ENCODE measurements at regions not wholly inside any gene's neighbourhood (a gene's known extent, or its start where the extent isn't known, plus 50 kb on each side); places are given as distances from the start of the nearest gene placed in this dataset.

DNA sequence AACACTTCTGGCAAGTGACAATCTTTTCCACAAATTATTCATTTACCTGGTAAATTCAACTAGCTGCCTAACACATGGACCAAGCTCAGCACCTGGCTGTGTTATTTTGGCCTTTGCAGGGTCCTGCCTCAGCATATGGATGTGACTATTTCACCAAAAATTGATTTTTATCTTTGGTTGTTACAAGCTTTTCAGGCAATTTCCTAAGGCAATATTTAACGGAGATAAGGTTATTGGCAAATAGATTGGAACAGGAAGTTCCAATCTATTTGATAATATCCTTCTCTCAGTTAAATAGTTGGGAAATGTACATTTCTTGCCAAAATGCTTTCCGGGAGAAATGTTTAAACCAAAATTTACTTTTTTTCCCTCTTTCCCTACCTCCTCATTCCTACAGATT is 415.2 kb upstream of the SMARCA2 start:
- Mint-ChIP-seq H3K36me3 (no peaks in the 10 kb centered on the region), H3K4me1 (no peaks in the 10 kb centered on the region), H3K27me3 (peaks cover 2 to 28% (median 10%) of the 10 kb centered on the region in 5 donors), H3K9me3 (peaks cover 0 to 10% (median 0%) of the 10 kb centered on the region in 9 donors), H3K4me3 (no peak overlapping the region), H3K27ac (no peak overlapping the region)
- ATAC-seq (no peak), DNase-seq (no peak)
- POLR2A ChIA-PET, result no interaction called here

GRCh38 chr9:1604942-1605560 is 410.1 kb upstream of the SMARCA2 start:
- DNase-seq (no peak), ATAC-seq (no peak)
- H3K9me3 Mint-ChIP-seq, result peaks cover 0 to 12% (median 0%) of the 10 kb centered on the region in 9 donors
- H3K27ac Mint-ChIP-seq, result no peak overlapping the region
- H3K4me1 Mint-ChIP-seq, result no peaks in the 10 kb centered on the region
- H3K27me3 Mint-ChIP-seq, result peaks cover 3 to 26% (median 11%) of the 10 kb centered on the region in 5 donors
- POLR2A ChIA-PET, result no interaction called here
- no peaks in the 10 kb centered on the region for H3K36me3 Mint-ChIP-seq
- H3K4me3 Mint-ChIP-seq, result no peak overlapping the region

DNA sequence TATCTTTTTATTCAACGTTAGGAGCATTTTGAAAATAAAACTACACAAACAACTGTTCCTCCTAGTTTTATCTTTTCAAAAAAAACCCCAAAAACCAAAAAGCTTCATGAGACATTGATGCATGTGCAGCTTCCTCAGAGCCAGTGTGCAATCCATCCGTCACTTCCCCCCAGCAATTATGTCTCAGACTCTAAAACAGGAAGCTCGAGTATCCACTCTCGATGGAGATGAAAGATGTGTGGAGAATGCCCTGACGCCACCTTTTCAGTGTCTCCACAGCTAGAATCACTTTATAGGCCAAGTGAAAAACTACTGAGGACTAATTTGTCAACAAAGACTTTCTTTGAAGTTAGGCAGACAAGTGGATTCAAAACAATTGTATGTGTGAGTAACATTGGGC is 408.9 kb upstream of the SMARCA2 start:
- no peaks in the 10 kb centered on the region for H3K4me1 Mint-ChIP-seq
- no peak for ATAC-seq
- no peaks in the 10 kb centered on the region for H3K36me3 Mint-ChIP-seq
- H3K9me3 Mint-ChIP-seq, result peaks cover 0 to 12% (median 0%) of the 10 kb centered on the region in 9 donors
- H3K27me3 Mint-ChIP-seq, result peaks cover 3 to 26% (median 11%) of the 10 kb centered on the region in 5 donors
- POLR2A ChIA-PET, result no interaction called here
- DNase-seq, result no peak
- no peak overlapping the region for H3K4me3 Mint-ChIP-seq
- H3K27ac Mint-ChIP-seq, result no peak overlapping the region

- Mint-ChIP-seq H3K27me3 (peaks cover 0 to 23% (median 8%) of the 10 kb centered on the region in 5 donors), H3K4me1 (no peaks in the 10 kb centered on the region), H3K27ac (no peak overlapping the region), H3K36me3 (peaks cover 0 to 11% (median 0%) of the 10 kb centered on the region in 3 donors), H3K9me3 (peaks cover 0 to 25% (median 3%) of the 10 kb centered on the region in 9 donors), H3K4me3 (no peak overlapping the region)
- POLR2A ChIA-PET, result no interaction called here
- ATAC-seq (no peak), DNase-seq (no peak)
Measured at GRCh38 chr9:1612886-1613285, 402.3 kb upstream of the SMARCA2 start.

DNA sequence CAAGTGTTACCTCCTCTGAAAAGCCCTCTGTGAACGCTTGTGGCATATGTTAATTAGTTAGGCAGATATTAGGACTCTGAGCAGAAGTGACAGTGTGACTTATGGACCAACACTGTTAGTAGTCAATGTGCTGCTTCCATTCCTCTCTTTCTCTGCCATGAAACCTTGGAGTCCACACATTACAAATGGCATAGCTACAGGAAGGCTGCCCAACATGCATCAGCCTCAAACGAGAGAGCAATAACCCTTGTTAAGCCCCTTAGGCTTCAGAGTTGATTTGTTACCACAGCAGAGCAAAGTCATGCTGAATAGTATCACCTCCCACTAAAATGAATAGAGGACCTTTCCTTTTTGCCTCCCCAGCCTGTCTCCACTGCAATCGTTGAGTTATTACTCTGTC is 397.7 kb upstream of the SMARCA2 start:
- no peak for DNase-seq
- Mint-ChIP-seq H3K27ac (no peak overlapping the region), H3K4me1 (no peaks in the 10 kb centered on the region), H3K9me3 (peaks cover 0 to 37% (median 4%) of the 10 kb centered on the region in 9 donors), H3K36me3 (peaks cover 0 to 11% (median 0%) of the 10 kb centered on the region in 3 donors), H3K4me3 (no peak overlapping the region), H3K27me3 (peaks cover 6 to 37% (median 18%) of the 10 kb centered on the region in 5 donors)
- POLR2A ChIA-PET, result no interaction called here
- ATAC-seq, result no peak

- DNase-seq (no peak), ATAC-seq (no peak)
- H3K27me3 Mint-ChIP-seq, result peaks cover 8 to 54% (median 21%) of the 10 kb centered on the region in 5 donors
- H3K27ac Mint-ChIP-seq, result peak overlapping the region in 1 of 10 donors; percentile 60
- no peaks in the 10 kb centered on the region for H3K4me1 Mint-ChIP-seq
- no peak overlapping the region for H3K4me3 Mint-ChIP-seq
- H3K36me3 Mint-ChIP-seq, result peaks cover 0 to 11% (median 0%) of the 10 kb centered on the region in 3 donors
- POLR2A ChIA-PET, result no interaction called here
- peaks cover 0 to 46% (median 7%) of the 10 kb centered on the region in 9 donors for H3K9me3 Mint-ChIP-seq
Measured at GRCh38 chr9:1619915-1620710, 395.0 kb upstream of the SMARCA2 start.

- ATAC-seq, result no peak
- peaks cover 0 to 10% (median 4%) of the 10 kb centered on the region in 9 donors for H3K9me3 Mint-ChIP-seq
Measured at GRCh38 chr9:1637401-1637800, 377.7 kb upstream of the SMARCA2 start.

GRCh38 chr9:1639166-1639565 is 376.0 kb upstream of the SMARCA2 start:
- DNase-seq (no peak), ATAC-seq (no peak)
- peaks cover 0 to 11% (median 4%) of the 10 kb centered on the region in 9 donors for H3K9me3 Mint-ChIP-seq
- H3K27ac Mint-ChIP-seq, result no peak overlapping the region
- no peaks in the 10 kb centered on the region for H3K4me1 Mint-ChIP-seq
- POLR2A ChIA-PET, result no interaction called here
- H3K36me3 Mint-ChIP-seq, result no peaks in the 10 kb centered on the region
- H3K27me3 Mint-ChIP-seq, result peaks cover 0 to 4% (median 0%) of the 10 kb centered on the region in 5 donors
- H3K4me3 Mint-ChIP-seq, result peak overlapping the region in 1 of 10 donors; percentile 20

More at GRCh38 chr9:1637401-1637800, 377.7 kb upstream of the SMARCA2 start:
- POLR2A ChIA-PET, result no interaction called here
- no peaks in the 10 kb centered on the region for H3K4me1 Mint-ChIP-seq
- no peak overlapping the region for H3K27ac Mint-ChIP-seq
- DNase-seq, result no peak
- no peaks in the 10 kb centered on the region for H3K36me3 Mint-ChIP-seq
- no peak overlapping the region for H3K4me3 Mint-ChIP-seq
- peaks cover 0 to 8% (median 2%) of the 10 kb centered on the region in 5 donors for H3K27me3 Mint-ChIP-seq

DNA sequence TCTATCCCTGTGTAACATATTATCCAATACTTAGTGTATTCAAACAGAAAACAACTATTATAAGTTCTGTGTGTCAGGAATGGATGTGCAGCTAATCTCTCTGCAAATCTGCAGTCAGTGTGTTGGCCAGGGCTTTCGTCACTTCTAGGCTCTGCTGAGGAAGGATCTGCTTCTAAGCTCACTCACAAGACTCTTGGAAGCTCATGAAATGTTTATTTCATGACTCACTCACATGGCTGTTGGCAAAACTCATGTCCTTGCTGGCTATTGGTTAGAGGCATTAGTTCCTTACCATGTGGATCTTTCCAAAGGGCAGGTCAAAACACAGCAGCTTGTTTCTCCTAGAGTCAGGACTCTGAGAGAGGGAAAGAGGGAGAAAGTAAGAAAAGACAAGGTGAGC is 367.4 kb upstream of the SMARCA2 start:
- DNase-seq (no peak), ATAC-seq (no peak)
- H3K4me3 Mint-ChIP-seq, result no peak overlapping the region
- no peaks in the 10 kb centered on the region for H3K4me1 Mint-ChIP-seq
- H3K36me3 Mint-ChIP-seq, result no peaks in the 10 kb centered on the region
- H3K9me3 Mint-ChIP-seq, result peaks cover 0 to 4% (median 0%) of the 10 kb centered on the region in 9 donors
- H3K27me3 Mint-ChIP-seq, result peaks cover 0 to 28% (median 3%) of the 10 kb centered on the region in 5 donors
- POLR2A ChIA-PET, result no interaction called here
- no peak overlapping the region for H3K27ac Mint-ChIP-seq

- ATAC-seq, result no peak
- Mint-ChIP-seq H3K4me1 (no peaks in the 10 kb centered on the region), H3K36me3 (no peaks in the 10 kb centered on the region), H3K4me3 (no peak overlapping the region), H3K9me3 (peaks cover 0 to 17% (median 2%) of the 10 kb centered on the region in 9 donors), H3K27ac (no peak overlapping the region), H3K27me3 (peaks cover 2 to 16% (median 7%) of the 10 kb centered on the region in 5 donors)
- POLR2A ChIA-PET, result no interaction called here
- no peak for DNase-seq
Measured at GRCh38 chr9:1653282-1653681, 361.9 kb upstream of the SMARCA2 start.

- Mint-ChIP-seq H3K9me3 (peaks cover 0 to 17% (median 2%) of the 10 kb centered on the region in 9 donors), H3K27me3 (peaks cover 4 to 18% (median 10%) of the 10 kb centered on the region in 5 donors), H3K4me1 (no peaks in the 10 kb centered on the region), H3K4me3 (no peak overlapping the region), H3K27ac (no peak overlapping the region), H3K36me3 (no peaks in the 10 kb centered on the region)
- ATAC-seq (no peak), DNase-seq (no peak)
- POLR2A ChIA-PET, result no interaction called here
Measured at GRCh38 chr9:1658661-1659362, 356.3 kb upstream of the SMARCA2 start.

GRCh38 chr9:1659363-1659690 is 355.8 kb upstream of the SMARCA2 start:
- Mint-ChIP-seq H3K4me3 (no peak overlapping the region), H3K4me1 (no peaks in the 10 kb centered on the region), H3K36me3 (peaks cover 0 to 3% (median 0%) of the 10 kb centered on the region in 3 donors), H3K27me3 (peaks cover 4 to 18% (median 10%) of the 10 kb centered on the region in 5 donors), H3K27ac (no peak overlapping the region), H3K9me3 (peaks cover 0 to 21% (median 3%) of the 10 kb centered on the region in 9 donors)
- ATAC-seq, result no peak
- no peak for DNase-seq
- POLR2A ChIA-PET, result no interaction called here

- H3K9me3 Mint-ChIP-seq, result peaks cover 0 to 21% (median 3%) of the 10 kb centered on the region in 9 donors
- POLR2A ChIA-PET, result no interaction called here
Measured at GRCh38 chr9:1668441-1668840, 346.7 kb upstream of the SMARCA2 start.

More at GRCh38 chr9:1668441-1668840, 346.7 kb upstream of the SMARCA2 start:
- H3K27me3 Mint-ChIP-seq, result peaks cover 0 to 11% (median 2%) of the 10 kb centered on the region in 5 donors
- no peak overlapping the region for H3K27ac Mint-ChIP-seq
- H3K4me1 Mint-ChIP-seq, result no peaks in the 10 kb centered on the region
- H3K36me3 Mint-ChIP-seq, result peaks cover 0 to 10% (median 0%) of the 10 kb centered on the region in 3 donors
- no peak for DNase-seq
- ATAC-seq, result no peak
- no peak overlapping the region for H3K4me3 Mint-ChIP-seq

Data from naive thymus-derived CD8-positive, alpha-beta T cell (primary cell).